Activated CD8-positive, alpha-beta memory T cell treated with anti-CD3 and anti-CD28 coated beads for 36 hours (primary cell): ENCODE measurements at regions not wholly inside any gene's neighbourhood (a gene's known extent, or its start where the extent isn't known, plus 50 kb on each side); places are given as distances from the start of the nearest gene placed in this dataset.

Experiments used
- CTCF ChIA-PET: fragments of 350-600 bp; sonication (Branson Sonifier 250); formaldehyde crosslinking; loops from one replicate; lab custom pipeline; 2021; ENCODE audit warnings: antibody characterized with exemption; lab: Charles Lee
- POLR2A ChIA-PET: fragments of 350-600 bp; sonication (Branson Sonifier 250); formaldehyde crosslinking; loops from one replicate; lab custom pipeline; 2021; ENCODE audit warnings: antibody characterized with exemption; lab: Charles Lee

GRCh38 chr2:171227066-171227782 is 66.5 kb upstream of the TLK1 start:
- CTCF ChIA-PET = no interaction called here
- POLR2A ChIA-PET = no interaction called here

GRCh38 chr2:171226461-171226860 is 65.8 kb upstream of the TLK1 start:
- CTCF ChIA-PET = no interaction called here
- POLR2A ChIA-PET = no interaction called here

GRCh38 chr2:171225989-171226388 is 65.3 kb upstream of the TLK1 start:
- POLR2A ChIA-PET = no interaction called here
- CTCF ChIA-PET = no interaction called here

- ChIA-PET POLR2A (no interaction called here), CTCF (no interaction called here)
These were observed 64.7 kb upstream of the TLK1 start for GRCh38 chr2:171225302-171225980.

GRCh38 chr2:171217330-171217729 is 56.6 kb upstream of the TLK1 start:
- ChIA-PET CTCF (no interaction called here), POLR2A (no interaction called here)

GRCh38 chr2:171216631-171217030 is 55.9 kb upstream of the TLK1 start:
- ChIA-PET POLR2A (no interaction called here), CTCF (no interaction called here)

GRCh38 chr2:171214093-171214492 is 53.4 kb upstream of the TLK1 start:
- ChIA-PET POLR2A (no interaction called here), CTCF (no interaction called here)

- ChIA-PET POLR2A (no interaction called here), CTCF (no interaction called here)
These were observed 50.3 kb upstream of the TLK1 start for GRCh38 chr2:171210864-171211431.
